HCT116 (cell line): ENCODE measurements at regions not wholly inside any gene's neighbourhood (a gene's known extent, or its start where the extent isn't known, plus 50 kb on each side); places are given as distances from the start of the nearest gene placed in this dataset.

ENCODE experiments used
- CEBPB ChIP-seq: IDR thresholded peaks from 2 replicates; pipeline ENCODE4 v1.6.1; 2012; ENCODE audit warnings: low read depth
- EGR1 ChIP-seq: IDR thresholded peaks from 2 replicates; pipeline ENCODE4 v1.6.1; 2012; ENCODE audit warnings: low read depth
- JUND ChIP-seq: IDR thresholded peaks from 2 replicates; pipeline ENCODE4 v1.6.1; 2012
- REST ChIP-seq: IDR thresholded peaks from 2 replicates; pipeline ENCODE4 v1.6.1; 2012; ENCODE audit warnings: low read depth
- SP1 ChIP-seq: IDR thresholded peaks from 2 replicates; pipeline ENCODE4 v1.6.1; 2012; ENCODE audit warnings: low read depth
- YY1 ChIP-seq: IDR thresholded peaks from 2 replicates; pipeline ENCODE4 v1.6.1; 2011; ENCODE audit warnings: low read length, low read depth, moderate library complexity, mild to moderate bottlenecking; ENCODE audit not compliant: insufficient replicate concordance; ENCODE audit errors: extremely low read depth
- ZFX ChIP-seq: fragments of 450-650 bp; IDR thresholded peaks from 2 replicates; pipeline ENCODE4 v1.6.1; 2017
- ZNF274 ChIP-seq: fragments of 200-500 bp; sonication (Bioruptor generic); IDR thresholded peaks from 2 replicates; pipeline ENCODE4 v1.6.1; 2014; ENCODE audit warnings: mild to moderate bottlenecking, low read depth, low read length, inconsistent platforms
- TF ChIP-seq, protein P1 (sequence below): IDR thresholded peaks from 2 replicates; pipeline ENCODE4 v1.6.1; 2011; ENCODE audit warnings: mild to moderate bottlenecking, low read length, moderate library complexity; ENCODE audit not compliant: insufficient replicate concordance; ENCODE audit errors: extremely low read depth
- TF ChIP-seq, protein P2 (sequence below): IDR thresholded peaks from 2 replicates; pipeline ENCODE4 v1.6.1; 2012

GRCh38 chr11:33532720-33533385 is 167.8 kb downstream of the C11orf91 start (continued):
- TF ChIP-seq REST (no peak), EGR1 (no peak), SP1 (no peak), CEBPB (no peak), ZFX (no peak), YY1 (no peak), JUND (no peak), ZNF274 (no peak)
- TF ChIP-seq, protein P1, sequence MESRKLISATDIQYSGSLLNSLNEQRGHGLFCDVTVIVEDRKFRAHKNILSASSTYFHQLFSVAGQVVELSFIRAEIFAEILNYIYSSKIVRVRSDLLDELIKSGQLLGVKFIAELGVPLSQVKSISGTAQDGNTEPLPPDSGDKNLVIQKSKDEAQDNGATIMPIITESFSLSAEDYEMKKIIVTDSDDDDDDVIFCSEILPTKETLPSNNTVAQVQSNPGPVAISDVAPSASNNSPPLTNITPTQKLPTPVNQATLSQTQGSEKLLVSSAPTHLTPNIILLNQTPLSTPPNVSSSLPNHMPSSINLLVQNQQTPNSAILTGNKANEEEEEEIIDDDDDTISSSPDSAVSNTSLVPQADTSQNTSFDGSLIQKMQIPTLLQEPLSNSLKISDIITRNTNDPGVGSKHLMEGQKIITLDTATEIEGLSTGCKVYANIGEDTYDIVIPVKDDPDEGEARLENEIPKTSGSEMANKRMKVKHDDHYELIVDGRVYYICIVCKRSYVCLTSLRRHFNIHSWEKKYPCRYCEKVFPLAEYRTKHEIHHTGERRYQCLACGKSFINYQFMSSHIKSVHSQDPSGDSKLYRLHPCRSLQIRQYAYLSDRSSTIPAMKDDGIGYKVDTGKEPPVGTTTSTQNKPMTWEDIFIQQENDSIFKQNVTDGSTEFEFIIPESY = no peak
- TF ChIP-seq, protein P2, sequence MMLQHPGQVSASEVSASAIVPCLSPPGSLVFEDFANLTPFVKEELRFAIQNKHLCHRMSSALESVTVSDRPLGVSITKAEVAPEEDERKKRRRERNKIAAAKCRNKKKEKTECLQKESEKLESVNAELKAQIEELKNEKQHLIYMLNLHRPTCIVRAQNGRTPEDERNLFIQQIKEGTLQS = no peak
